H4 (cell line): ENCODE measurements at regions not wholly inside any gene's neighbourhood (a gene's known extent, or its start where the extent isn't known, plus 50 kb on each side); places are given as distances from the start of the nearest gene placed in this dataset.
"Not testable (repeated sequence)": the region's sequence is repeated elsewhere in the genome, so short reads cannot be mapped to it uniquely, and the experiment has no call there.

Experiments used
- DNase-seq: peaks from one replicate; pipeline ENCODE4 v3.0.0-alpha.2; 2015; ENCODE audit warnings: low spot score

DNA sequence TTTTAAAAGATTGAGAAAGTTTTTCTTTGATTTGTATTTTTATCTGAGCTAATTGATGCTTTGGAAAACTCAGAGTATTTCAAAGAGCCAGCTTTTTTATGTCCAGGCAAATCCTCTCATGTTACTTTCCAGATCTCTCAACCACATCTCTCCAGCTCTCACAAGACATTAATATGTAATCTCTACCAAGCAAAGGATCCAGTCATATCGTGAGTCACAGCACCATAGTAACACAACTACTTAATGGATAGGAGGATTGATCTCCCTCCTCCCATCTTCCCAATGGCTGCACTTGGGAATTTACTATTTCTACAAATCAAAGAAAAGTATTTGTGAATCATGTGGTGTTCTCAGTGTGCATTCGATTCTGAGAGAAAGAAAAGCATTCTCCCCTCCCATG lies 63.3 kb downstream of the POU4F1 start:
- DNase-seq, result no peak

DNA sequence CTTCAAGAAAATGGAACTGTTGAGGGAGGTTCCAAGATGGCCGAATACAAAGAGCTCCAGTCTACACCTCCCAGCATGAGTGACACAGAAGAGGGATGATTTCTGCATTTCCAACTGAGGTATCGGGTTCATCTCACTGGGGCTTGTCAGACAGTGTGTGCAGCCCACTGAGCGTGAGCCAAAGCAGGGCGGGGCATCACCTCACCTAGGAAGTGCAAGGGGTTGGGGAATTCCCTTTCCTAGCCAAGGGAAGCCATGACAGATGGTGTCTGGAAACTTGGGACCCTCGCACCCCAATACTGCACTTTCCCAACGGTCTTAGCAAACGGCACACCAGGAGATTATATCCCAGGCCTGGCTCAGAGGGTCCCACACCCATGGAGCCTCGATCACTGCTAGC lies 77.3 kb downstream of the POU4F1 start:
- not testable (repeated sequence) for DNase-seq

GRCh38 chr13:78524936-78525335 lies 78.4 kb downstream of the POU4F1 start:
- DNase-seq, result no peak

DNA sequence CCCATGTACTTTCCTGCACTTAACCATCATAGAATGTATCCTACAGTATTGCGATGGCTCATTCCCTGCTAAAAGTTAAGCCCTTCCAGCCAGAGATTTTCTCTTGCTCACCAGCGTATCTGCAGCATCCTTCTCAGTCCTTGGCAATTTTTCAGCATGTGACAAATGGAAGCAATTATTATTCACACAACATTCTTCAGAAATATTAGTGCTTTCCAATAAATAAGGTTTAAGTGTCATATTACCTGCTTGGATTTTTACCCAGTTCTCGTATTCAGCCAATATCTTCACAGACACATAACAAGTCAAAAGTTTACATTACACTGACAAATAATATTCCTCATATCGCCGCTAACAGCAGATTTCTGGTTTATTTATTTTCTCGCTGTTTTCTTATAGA lies 82.3 kb downstream of the POU4F1 start:
- no peak for DNase-seq

- no peak for DNase-seq
These were observed 82.9 kb downstream of the POU4F1 start for GRCh38 chr13:78520425-78520824.

DNA sequence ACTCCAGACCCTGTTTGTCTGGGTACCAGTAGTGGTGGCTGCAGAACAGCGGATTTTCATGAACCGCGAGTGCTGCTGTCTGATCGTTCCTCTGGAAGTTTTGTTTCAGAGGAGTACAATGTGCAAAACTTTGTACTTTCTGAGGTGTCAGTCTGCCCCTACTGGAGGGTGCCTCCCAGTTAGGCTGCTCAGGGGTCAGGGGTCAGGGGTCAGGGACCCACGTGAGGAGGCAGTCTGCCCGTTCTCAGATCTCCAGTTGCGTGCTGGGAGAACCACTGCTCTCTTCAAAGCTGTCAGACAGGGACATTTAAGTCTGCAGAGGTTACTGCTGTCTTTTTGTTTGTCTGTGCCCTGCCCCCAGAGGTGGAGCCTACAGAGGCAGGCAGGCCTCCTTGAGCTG lies 84.9 kb downstream of the POU4F1 start:
- not testable (repeated sequence) for DNase-seq

DNA sequence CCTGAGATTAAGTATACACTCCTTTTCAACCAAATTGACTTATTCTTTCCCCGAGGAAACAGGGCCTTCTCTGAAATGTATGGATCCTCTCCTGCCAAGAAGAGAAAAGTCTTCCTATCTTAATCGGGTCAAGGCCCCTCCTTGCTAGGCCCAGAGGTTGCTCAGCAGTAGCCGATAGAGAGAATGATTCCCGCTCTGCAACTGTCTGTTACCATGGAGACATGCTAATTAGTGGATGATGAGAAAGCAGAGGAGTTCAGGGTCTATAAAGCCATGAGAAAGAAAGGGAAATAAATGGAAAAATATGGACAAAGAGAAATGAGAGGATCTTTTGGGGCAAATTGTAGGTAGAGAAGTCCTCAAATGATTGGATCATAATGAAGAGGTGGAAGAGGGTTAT lies 103.5 kb downstream of the POU4F1 start:
- no peak for DNase-seq

- no peak for DNase-seq
These were observed 105.5 kb downstream of the POU4F1 start for GRCh38 chr13:78497702-78498355.

DNA sequence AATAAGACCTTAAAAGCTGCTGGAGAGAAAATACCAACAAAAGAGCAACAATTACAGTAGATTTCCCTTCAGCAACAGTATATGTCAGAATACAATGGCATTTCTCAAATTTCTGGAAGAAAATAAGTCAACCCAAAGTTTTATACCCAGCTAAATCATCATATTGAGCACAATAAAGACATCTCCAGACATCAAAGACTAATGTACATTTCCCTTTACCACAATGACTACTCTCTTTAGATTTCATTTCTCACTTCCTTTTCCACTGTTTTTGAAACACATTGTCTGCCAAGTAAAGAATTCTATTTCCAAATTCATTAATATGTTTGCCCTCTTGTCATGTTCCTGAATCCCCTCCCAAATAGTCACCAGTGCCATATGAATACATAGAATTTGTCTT lies 111.4 kb downstream of the POU4F1 start:
- no peak for DNase-seq

DNA sequence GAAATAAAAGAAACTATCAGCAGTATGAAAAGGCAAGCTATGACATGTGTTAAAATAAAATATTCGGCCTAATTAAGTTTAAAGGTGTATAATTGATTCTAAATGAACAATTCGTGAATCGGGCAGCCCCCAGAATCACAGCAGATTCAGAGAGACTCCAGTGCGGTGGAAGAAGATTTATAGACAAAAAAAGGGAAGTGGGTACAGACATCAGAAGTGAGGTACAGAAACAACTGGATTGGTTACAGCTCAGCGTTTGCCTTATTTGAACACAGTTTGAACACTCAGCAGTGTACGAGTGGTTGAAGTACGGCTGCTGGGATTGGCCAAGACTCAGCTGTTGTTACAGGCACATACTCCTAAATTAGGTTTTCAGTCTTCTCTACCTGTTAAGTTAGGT lies 113.1 kb downstream of the POU4F1 start:
- DNase-seq, result not testable (repeated sequence)

DNA sequence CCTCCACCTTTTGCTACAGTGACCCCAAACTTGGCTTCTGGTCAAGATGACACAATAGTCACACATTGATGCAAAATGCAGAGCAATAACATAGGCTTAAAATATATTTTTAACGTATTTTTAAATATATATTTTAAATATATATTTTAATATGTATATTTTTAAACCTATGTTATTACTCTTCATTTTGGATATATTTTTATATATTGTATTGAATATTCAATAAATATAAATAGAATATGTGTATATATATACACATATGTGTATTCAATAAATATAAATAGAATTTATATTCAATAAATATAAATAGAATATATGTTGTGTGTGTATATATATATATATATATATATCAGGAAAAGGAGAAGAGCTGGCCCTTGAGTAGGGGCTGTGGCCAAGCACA lies 115.6 kb downstream of the POU4F1 start:
- DNase-seq, result no peak

- DNase-seq, result no peak
These were observed 117.5 kb downstream of the POU4F1 start for GRCh38 chr13:78485803-78486202.

DNA sequence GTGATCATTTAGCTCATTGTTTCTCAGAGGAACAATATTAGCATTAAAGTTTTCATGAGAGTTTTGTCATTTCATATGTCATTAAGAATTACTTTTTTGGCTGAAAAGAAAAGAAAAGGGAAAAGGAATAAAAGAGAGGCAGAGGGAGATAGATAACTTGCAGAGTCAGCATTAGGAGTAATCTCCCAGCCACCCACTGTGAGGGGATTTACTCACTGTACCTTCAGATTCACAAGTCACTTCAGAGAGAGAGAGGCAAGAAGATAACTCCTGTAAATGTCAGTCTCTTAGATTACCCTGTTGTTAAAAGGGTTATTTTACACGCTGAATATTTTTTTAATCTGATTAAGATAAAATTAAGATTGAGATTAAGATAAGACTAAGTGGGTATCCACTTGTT lies 125.2 kb downstream of the POU4F1 start:
- DNase-seq, result no peak

- no peak for DNase-seq
These were observed 126.4 kb downstream of the POU4F1 start for GRCh38 chr13:78476910-78477309.

DNA sequence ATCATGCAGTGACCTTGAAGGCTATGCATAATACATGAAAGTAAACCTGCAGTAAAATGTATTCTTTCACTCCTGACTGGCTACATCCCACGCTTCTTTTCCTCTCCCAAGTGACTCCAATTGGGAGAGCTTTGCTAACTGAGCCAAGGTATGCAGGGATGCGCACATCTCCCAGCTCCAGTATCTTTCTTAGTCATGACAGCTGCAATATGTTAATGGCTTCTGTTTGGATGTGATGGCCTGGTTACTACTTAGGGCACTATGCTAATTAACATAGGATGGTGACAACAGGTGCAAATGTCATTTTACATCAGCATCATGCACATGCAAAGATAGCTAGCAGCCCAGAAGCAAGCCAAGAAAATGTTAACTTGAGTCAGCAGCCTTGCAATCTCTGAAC lies 134.7 kb downstream of the POU4F1 start:
- DNase-seq, result no peak

GRCh38 chr13:78465250-78465649 lies 138.1 kb downstream of the POU4F1 start:
- no peak for DNase-seq

GRCh38 chr13:78460176-78460575 lies 143.2 kb downstream of the POU4F1 start:
- no peak for DNase-seq

- DNase-seq, result no peak
These were observed 159.5 kb downstream of the POU4F1 start for GRCh38 chr13:78443839-78444238.

GRCh38 chr13:78437781-78438180 lies 165.6 kb downstream of the POU4F1 start:
- no peak for DNase-seq

DNA sequence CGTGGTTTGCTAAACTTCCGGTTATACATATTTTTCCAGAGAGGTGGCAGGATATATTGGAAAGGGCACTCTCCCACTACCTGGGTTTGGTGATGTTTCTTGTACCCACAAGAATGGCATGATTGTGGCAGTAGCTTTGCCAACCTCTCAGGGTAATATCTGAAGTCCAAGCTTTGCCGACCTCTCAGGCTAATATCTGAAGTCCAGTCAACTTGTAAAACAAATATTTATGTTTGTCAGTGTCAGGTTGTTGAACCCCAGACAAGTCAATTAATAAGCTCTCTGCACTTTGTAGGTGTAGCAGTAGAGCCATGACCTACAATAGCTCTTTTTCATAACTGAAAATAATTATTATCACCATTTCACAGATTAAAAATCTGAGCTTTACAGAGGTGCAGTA lies 167.0 kb downstream of the POU4F1 start:
- DNase-seq, result no peak

DNA sequence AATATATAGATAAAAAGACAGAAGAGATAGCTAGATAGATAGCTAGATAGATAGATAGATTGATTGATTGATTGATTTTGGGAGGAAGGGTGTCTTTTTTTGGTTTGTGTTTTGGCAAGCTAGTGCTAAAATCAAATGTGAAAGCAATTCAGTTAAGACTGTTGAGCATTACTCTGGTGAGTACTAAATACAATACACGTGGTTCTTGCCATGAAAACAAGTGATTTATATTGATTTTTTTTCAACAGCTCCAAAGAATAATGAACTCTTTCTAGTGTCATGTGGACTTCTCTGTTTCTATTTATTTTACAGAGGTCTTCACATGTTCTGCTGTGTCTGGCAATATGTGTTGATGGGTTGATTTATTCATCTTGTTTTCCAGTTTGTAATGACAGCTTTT lies 172.0 kb downstream of the POU4F1 start:
- no peak for DNase-seq

DNA sequence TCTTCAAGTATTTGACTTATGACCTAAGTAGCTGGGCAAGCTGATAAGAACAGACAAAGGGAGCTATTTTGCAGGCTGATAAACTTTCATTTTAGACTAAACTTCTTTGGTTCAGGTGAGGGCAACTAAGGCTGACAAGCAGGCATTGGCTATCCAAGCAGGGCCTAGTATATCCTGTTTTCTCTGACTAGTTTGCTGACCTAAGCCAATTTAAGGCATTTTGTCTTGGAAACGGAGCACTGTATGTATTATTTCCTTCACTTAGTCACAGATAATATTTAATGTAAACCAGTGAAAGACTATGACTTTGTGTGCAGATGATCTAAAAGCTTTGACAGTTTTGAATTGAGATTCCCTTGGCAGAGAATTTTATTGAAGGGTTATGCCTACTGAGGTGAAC lies 172.5 kb downstream of the POU4F1 start:
- no peak for DNase-seq

DNA sequence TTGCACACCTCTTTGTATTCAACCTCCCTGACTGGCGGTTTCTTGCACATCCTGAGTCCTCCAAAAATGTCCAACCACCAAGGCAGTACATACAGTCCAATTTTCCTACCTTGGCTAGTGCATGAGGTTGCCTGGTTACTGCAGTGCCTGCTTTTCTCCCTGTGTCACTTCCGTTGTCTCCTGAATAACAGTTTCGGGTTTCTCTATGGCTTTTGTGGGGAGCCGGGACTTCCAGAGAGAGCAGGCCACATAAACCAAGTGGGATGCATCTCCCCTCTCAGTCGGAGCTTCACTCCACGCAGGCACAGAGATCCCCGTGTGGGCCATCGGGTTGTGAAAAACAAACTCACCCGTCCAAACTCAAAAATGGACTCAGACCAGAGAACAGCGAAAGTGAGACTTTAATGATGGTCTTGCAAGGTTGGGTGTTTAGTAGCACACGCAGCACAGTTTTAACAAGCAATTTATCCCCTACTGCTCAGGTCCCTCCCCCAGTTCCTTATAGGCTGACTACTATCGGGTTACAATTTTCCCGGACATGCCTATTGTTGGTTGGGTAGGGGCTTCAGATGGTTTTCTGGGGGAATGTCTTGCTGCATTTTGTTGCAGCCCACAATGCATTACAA lies 173.1 kb downstream of the POU4F1 start:
- DNase-seq, result peak; percentile 3

- no peak for DNase-seq
These were observed 174.7 kb downstream of the POU4F1 start for GRCh38 chr13:78428646-78429045.
